GM13977 (cell line): ENCODE measurements at regions not wholly inside any gene's neighbourhood (a gene's known extent, or its start where the extent isn't known, plus 50 kb on each side); places are given as distances from the start of the nearest gene placed in this dataset.
"Not testable (repeated sequence)": the region's sequence is repeated elsewhere in the genome, so short reads cannot be mapped to it uniquely, and the experiment has no call there.

Experiments used
- DNase-seq: peaks from one replicate; pipeline ENCODE4 v3.0.0; 2012; ENCODE audit warnings: low spot score
- in situ Hi-C: fragments of 300-500 bp; cut with MboI; formaldehyde crosslinking; loops from one replicate; pipeline ENCODE4 v1.12.0; 2022; ENCODE audit warnings: low sequenced_read_pairs, low pct_unique_long_range_greater_than_20kb, mixed read lengths, inconsistent platforms; ENCODE audit not compliant: unreplicated experiment
- TF ChIP-seq, protein P1 (sequence below): IDR thresholded peaks from 2 replicates; pipeline ENCODE4 v1.5.1; 2012; ENCODE audit warnings: mild to moderate bottlenecking, control low read depth; ENCODE audit not compliant: insufficient read depth; ENCODE audit errors: extremely low read depth, missing control alignments

DNA sequence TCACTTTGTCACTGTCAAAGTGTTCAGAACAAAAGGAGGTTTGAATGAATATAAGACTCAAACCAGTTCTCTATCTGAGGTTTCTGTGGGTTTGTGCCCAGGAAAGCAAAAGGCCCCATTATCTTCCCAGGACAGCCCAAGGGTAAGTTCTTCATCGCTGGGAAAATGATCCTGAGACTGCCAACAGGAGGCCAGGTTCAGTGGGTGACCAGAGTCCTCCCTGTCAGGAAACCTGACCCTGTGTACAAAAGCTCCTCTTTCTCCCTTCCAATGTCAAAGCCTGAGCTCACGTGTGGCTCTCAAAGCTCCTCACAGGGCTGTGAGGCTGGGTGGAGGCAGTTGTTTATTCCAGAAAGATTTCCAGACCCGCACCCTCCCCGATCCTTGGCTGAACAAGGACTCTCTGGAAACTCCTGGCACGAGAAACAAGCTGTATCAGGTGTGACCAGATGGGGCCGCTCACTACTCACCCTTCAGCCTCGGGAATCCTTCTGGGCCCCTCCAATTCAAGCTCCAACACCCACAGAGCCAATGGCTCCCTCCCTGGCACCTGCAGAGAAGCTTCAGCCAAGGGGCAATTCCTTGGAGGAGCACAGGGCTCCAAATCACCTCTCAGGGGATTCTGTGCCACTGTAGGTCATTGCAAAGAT lies 1516.7 kb downstream of the TSPY10 start:
- in situ Hi-C loops, result no loop called here
- DNase-seq, result no peak
- TF ChIP-seq, protein P1, sequence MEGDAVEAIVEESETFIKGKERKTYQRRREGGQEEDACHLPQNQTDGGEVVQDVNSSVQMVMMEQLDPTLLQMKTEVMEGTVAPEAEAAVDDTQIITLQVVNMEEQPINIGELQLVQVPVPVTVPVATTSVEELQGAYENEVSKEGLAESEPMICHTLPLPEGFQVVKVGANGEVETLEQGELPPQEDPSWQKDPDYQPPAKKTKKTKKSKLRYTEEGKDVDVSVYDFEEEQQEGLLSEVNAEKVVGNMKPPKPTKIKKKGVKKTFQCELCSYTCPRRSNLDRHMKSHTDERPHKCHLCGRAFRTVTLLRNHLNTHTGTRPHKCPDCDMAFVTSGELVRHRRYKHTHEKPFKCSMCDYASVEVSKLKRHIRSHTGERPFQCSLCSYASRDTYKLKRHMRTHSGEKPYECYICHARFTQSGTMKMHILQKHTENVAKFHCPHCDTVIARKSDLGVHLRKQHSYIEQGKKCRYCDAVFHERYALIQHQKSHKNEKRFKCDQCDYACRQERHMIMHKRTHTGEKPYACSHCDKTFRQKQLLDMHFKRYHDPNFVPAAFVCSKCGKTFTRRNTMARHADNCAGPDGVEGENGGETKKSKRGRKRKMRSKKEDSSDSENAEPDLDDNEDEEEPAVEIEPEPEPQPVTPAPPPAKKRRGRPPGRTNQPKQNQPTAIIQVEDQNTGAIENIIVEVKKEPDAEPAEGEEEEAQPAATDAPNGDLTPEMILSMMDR, result no peak

DNA sequence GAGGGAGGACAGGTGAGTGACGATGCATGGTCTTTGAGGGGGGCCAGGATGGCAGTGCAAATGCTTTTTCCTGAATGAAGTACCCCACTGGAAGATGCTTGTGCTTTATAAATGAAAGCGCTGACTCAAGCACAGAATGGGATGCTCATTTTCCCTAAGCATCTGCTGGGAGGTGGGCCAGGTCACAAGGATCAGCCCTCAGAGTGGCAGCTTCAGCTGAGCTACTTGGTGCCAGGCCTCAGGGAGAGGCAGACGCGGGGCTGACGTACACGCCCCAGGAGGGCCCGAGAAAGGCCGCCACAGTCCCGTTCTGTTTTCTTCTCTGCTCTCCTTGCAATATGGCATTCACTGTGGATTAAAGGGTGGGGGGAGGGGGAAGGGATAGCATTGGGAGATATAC lies 1535.8 kb downstream of the TSPY10 start:
- DNase-seq, result no peak
- TF ChIP-seq, protein P1, result no peak
- in situ Hi-C loops, result no loop called here

DNA sequence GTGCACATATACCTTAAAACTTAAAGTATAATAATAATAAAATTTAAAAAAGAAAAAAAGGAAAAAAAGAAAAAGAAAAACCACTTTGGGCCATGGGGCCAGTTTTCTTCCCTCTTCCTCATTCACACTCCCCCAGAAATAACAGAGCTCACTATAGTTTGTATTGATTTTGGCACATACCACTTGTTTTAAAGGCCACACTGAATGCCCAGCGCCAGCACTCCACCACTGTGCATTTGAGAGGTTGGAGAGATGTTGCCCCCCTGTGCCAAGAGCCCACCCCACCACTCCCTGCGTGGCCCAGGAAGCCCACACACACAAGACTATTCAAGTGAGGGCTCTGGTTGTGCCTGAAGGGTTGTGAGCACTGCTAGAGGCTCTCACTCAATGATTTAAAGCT lies 1536.3 kb downstream of the TSPY10 start:
- TF ChIP-seq, protein P1, result no peak
- DNase-seq, result no peak
- in situ Hi-C loops, result no loop called here

DNA sequence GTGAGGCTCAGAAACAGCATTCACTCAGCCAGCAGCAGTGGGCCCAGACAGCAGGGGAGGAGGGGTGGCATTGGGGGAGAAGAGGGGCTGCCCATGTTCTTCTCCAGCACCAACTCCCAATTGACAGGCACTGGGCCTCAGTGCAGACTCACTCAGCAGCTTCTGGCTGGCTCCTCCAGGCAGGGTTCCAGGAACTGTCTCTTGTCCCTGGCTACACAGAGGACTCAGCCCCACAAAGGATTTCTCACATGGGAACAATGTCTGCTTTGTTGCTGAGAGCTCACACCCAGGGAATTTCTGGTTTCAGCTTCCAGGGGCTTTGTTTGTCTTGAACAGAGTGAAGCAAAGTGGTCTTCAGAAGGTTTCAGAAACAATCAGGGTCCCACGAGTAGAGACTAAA lies 1536.7 kb downstream of the TSPY10 start:
- DNase-seq, result no peak
- in situ Hi-C loops, result no loop called here
- TF ChIP-seq, protein P1, result no peak

DNA sequence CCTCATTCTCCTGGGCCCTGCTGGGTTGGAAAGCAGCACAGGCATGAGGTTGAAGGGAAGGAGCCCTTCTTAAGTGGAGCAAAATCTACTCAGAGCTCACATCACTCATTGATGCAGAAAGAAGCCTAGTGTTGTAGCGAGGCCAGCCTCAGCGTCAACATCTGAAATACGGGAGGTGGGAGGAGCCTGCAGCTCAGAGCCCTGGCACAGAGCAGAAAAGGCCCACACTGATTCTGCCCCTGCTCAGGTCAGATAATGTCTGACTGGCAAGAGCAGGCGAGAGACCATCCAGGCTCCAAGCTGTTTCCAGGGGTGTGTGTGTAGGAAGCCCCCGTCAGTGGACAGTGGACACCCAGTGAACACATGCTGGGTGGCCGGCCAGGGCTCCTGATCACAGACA lies 1541.6 kb downstream of the TSPY10 start:
- TF ChIP-seq, protein P1, result no peak
- in situ Hi-C loops, result no loop called here
- DNase-seq, result no peak

DNA sequence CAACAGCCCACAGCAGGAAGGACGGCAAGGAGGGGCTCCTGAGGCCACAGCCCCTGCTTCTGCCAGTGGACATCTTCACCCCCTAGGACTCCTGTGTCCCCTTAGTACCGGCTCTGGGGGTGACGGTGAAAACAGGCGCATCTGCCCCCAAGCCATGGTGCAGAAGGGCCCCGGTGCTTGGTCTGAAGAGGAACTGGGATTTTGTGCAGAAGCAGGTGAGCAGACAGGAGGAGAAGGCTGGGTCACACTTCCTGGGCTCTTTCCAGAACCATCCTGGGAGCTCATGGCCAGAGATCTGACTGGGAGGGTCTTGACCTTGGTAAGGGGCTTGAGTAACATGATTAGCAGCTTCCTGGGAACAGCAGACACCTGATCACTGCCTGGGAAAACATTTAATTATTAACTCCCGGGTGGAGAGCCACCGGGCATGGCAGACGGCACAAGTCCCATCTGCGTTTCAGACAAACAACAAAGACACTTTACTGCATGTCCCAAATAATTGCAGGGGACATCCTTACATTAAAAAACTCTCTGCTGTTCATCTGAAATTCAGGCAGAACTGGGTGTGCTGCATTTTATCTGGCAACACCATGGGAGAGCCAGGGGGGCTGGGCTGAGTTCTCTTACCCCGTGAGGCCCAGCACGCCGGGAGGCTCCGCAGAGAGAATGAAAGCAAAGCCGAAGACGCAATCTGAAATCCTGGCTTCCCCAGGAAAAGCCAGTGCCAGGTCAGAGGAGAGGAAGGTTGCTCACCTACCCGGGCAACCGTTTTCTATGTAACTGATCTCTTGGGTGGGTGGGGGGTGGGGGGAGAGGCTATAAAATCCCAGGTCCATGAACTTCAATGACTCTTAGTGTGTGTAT lies 1542.8 kb downstream of the TSPY10 start:
- in situ Hi-C loops, result no loop called here
- TF ChIP-seq, protein P1, result no peak
- DNase-seq, result no peak

DNA sequence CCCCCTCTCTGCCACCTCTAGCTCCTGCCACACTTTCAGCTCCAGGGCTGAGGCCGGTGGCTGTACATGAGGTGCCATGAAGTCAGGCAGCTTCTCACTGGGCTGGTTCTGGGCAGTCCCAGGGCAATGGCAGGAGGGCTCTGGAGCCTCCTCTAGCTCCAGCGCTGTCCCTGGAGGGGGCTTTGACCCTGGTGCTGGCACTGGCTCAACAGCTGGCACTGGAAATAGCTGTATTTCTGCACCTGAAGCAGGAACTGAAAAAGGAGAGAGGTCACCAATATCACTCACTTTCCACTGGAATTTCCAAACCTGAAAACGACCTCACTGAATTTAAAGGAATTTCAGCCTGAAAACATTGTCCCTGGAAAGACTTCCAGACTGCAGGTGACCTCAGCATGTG lies 1558.1 kb downstream of the TSPY10 start:
- DNase-seq, in situ Hi-C loops: not testable (repeated sequence)

DNA sequence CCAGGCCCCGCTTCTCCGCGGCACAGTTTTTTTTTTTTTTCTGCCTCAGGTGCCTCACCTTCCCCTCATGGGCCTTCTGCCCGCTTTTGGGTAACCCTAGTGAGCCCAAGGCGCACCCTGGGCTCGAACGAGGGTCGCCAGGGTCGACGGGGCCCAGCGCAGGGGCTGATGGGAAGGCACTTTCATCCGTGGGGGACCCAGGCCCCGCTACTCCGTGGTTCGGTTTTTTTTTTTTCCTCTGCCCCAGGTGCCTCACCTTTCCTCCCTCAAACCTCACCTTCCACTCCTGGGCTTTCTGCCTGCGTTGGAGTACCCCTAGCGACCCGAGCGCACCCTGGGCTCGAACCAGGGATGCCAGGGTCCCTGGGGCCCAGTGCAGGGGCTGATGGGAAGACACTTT lies 1569.8 kb downstream of the TSPY10 start:
- in situ Hi-C loops, DNase-seq: not testable (repeated sequence)

DNA sequence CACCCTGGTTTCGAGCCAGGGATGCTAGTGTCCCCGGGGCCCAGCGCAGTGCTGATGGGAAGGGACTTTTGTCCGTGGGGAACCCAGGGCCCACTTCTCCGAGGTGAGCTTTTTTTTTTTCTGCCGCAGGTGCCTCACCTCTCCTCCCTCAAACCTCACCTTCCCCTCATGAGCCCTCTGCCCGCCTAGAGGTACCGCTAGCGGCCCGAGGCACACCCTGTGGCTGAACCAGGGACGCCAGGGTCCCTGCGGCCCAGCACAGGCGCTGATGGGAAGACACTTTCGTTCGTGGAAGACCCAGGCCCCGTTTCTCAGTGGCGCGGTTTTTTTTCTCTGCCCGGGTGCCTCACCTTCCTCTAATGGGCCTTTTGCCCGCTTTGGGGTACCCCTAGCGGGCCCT lies 1570.7 kb downstream of the TSPY10 start:
- DNase-seq, in situ Hi-C loops: not testable (repeated sequence)
